GM19438 (cell line): ENCODE measurements at regions not wholly inside any gene's neighbourhood (a gene's known extent, or its start where the extent isn't known, plus 50 kb on each side); places are given as distances from the start of the nearest gene placed in this dataset.
"Not testable (repeated sequence)": the region's sequence is repeated elsewhere in the genome, so short reads cannot be mapped to it uniquely, and the experiment has no call there.

Experiments used
- ATAC-seq: cut with Tn5 transposase; IDR thresholded peaks from one replicate; pipeline ENCODE4 v1.9.1; 2021; ENCODE audit warnings: low read depth; ENCODE audit not compliant: unreplicated experiment

- ATAC-seq: no peak
Observed at GRCh38 chr4:107392951-107393350, 327.1 kb downstream of the PAPSS1 start.

- ATAC-seq: no peak
Observed at GRCh38 chr4:107392380-107392779, 327.7 kb downstream of the PAPSS1 start.

- no peak for ATAC-seq
Observed at GRCh38 chr4:107391630-107392028, 328.4 kb downstream of the PAPSS1 start.

GRCh38 chr4:107391009-107391629 is 328.9 kb downstream of the PAPSS1 start:
- ATAC-seq: no peak

GRCh38 chr4:107389965-107390364 is 330.1 kb downstream of the PAPSS1 start:
- no peak for ATAC-seq

- ATAC-seq: no peak
Observed at GRCh38 chr4:107388736-107389274, 331.2 kb downstream of the PAPSS1 start.

GRCh38 chr4:107380836-107381438 is 339.1 kb downstream of the PAPSS1 start:
- no peak for ATAC-seq

GRCh38 chr4:107380190-107380589 is 339.8 kb downstream of the PAPSS1 start:
- no peak for ATAC-seq

GRCh38 chr4:107379054-107379869 is 340.8 kb downstream of the PAPSS1 start:
- ATAC-seq: no peak

GRCh38 chr4:107376293-107376692 is 340.2 kb upstream of the DKK2 start:
- ATAC-seq: no peak

- ATAC-seq: no peak
Observed at GRCh38 chr4:107366900-107367299, 330.8 kb upstream of the DKK2 start.

GRCh38 chr4:107366016-107366735 is 330.1 kb upstream of the DKK2 start:
- ATAC-seq: no peak

- ATAC-seq: no peak
Observed at GRCh38 chr4:107363125-107363524, 327.0 kb upstream of the DKK2 start.

GRCh38 chr4:107359208-107359607 is 323.1 kb upstream of the DKK2 start:
- no peak for ATAC-seq

GRCh38 chr4:107354304-107354703 is 318.2 kb upstream of the DKK2 start:
- not testable (repeated sequence) for ATAC-seq

- no peak for ATAC-seq
Observed at GRCh38 chr4:107351196-107351595, 315.1 kb upstream of the DKK2 start.

- ATAC-seq: no peak
Observed at GRCh38 chr4:107349732-107350131, 313.6 kb upstream of the DKK2 start.

GRCh38 chr4:107349266-107349665 is 313.2 kb upstream of the DKK2 start:
- no peak for ATAC-seq

- ATAC-seq: no peak
Observed at GRCh38 chr4:107348188-107349050, 312.3 kb upstream of the DKK2 start.

- no peak for ATAC-seq
Observed at GRCh38 chr4:107333518-107333917, 297.4 kb upstream of the DKK2 start.
